PFSK-1 (cell line): ENCODE measurements at regions not wholly inside any gene's neighbourhood (a gene's known extent, or its start where the extent isn't known, plus 50 kb on each side); places are given as distances from the start of the nearest gene placed in this dataset.

Source experiments
- FOXP2 ChIP-seq: optimal IDR thresholded peaks from 2 replicates; pipeline ENCODE3; 2011; ENCODE audit warnings: borderline replicate concordance, control low read depth, inconsistent platforms; ENCODE audit not compliant: insufficient read depth; ENCODE audit errors: extremely low read length, extremely low read depth
- POLR2AphosphoS5 ChIP-seq: IDR thresholded peaks from 2 replicates; pipeline ENCODE4 v1.6.1; 2012; ENCODE audit warnings: low read depth, mild to moderate bottlenecking, control low read depth, low read length, moderate library complexity
- REST ChIP-seq, 2 experiments: IDR thresholded peaks; 2 replicates each; pipeline versions ENCODE4 v1.6.1 to v1.8.0; 2011 to 2012; ENCODE audit warnings: low read depth in 2 of 2, low read length in 2 of 2, control low read depth in 1 of 2, inconsistent platforms in 1 of 2, mild to moderate bottlenecking in 1 of 2, moderate library complexity in 1 of 2; ENCODE audit not compliant: insufficient read depth in 1 of 2
- SIN3A ChIP-seq: IDR thresholded peaks from 2 replicates; pipeline ENCODE4 v1.6.1; 2012; ENCODE audit warnings: mild to moderate bottlenecking, low read length, moderate library complexity, borderline replicate concordance; ENCODE audit not compliant: insufficient read depth
- TAF1 ChIP-seq: IDR thresholded peaks from 2 replicates; pipeline ENCODE4 v1.6.1; 2012; ENCODE audit warnings: low read length, control low read depth, borderline replicate concordance; ENCODE audit not compliant: insufficient read depth

- TF ChIP-seq TAF1, result no peak
Measured at GRCh38 chr10:124198125-124198501, 104.7 kb upstream of the CHST15 start.

GRCh38 chr10:124197371-124198124 is 104.2 kb upstream of the CHST15 start:
- no peak for TF ChIP-seq POLR2AphosphoS5
- no peak for TF ChIP-seq FOXP2
- TF ChIP-seq TAF1, result no peak
- no peak for TF ChIP-seq SIN3A
- no peak for TF ChIP-seq REST (IDR thresholded peaks at IDR 0.05; ENCODE audit: insufficient read depth in 1 of 2, low read depth in 2 of 2, low read length in 2 of 2)

GRCh38 chr10:124196659-124197058 is 103.3 kb upstream of the CHST15 start:
- TF ChIP-seq SIN3A (no peak), REST (IDR thresholded peaks at IDR 0.05; ENCODE audit: insufficient read depth in 1 of 2, low read depth in 2 of 2, low read length in 2 of 2) (no peak), TAF1 (no peak), FOXP2 (no peak), POLR2AphosphoS5 (no peak)

GRCh38 chr10:124194199-124194824 is 100.9 kb upstream of the CHST15 start:
- TF ChIP-seq TAF1, result no peak

GRCh38 chr10:124193309-124193696 is 99.9 kb upstream of the CHST15 start:
- no peak for TF ChIP-seq REST (IDR thresholded peaks at IDR 0.05; ENCODE audit: insufficient read depth in 1 of 2, low read depth in 2 of 2, low read length in 2 of 2)
- TF ChIP-seq POLR2AphosphoS5, result no peak
- TF ChIP-seq SIN3A, result no peak

- no peak for TF ChIP-seq FOXP2
- no peak for TF ChIP-seq POLR2AphosphoS5
- no peak for TF ChIP-seq SIN3A
- TF ChIP-seq REST (IDR thresholded peaks at IDR 0.05; ENCODE audit: insufficient read depth in 1 of 2, low read depth in 2 of 2, low read length in 2 of 2), result no peak
- TF ChIP-seq TAF1, result no peak
Measured at GRCh38 chr10:124186956-124187355, 93.6 kb upstream of the CHST15 start.
